Stimulated activated naive CD8-positive, alpha-beta T cell treated with anti-CD3 and anti-CD28 coated beads, Interleukin-15, Interleukin-2, amounts not matched to agents 100 ng/mL and 50 ng/mL, for 24 hours (primary cell): ENCODE measurements at regions not wholly inside any gene's neighbourhood (a gene's known extent, or its start where the extent isn't known, plus 50 kb on each side); places are given as distances from the start of the nearest gene placed in this dataset.
A peak's percentile ranks its signal among the peaks of the same experiment; 100 is the strongest.
"Not testable (repeated sequence)": the region's sequence is repeated elsewhere in the genome, so short reads cannot be mapped to it uniquely, and the experiment has no call there.

Source experiments
- H3K27ac Mint-ChIP-seq: one replicate; pipeline ENCODE4 v1.8.0; 2021; ENCODE audit warnings: mild to moderate bottlenecking, mixed read lengths
- H3K27me3 Mint-ChIP-seq: one replicate; pipeline ENCODE4 v1.8.0; 2021; ENCODE audit warnings: mixed read lengths
- H3K36me3 Mint-ChIP-seq: one replicate; pipeline ENCODE4 v1.8.0; 2021; ENCODE audit warnings: low read depth, mixed read lengths
- H3K4me1 Mint-ChIP-seq: one replicate; pipeline ENCODE4 v1.8.0; 2021; ENCODE audit warnings: low read depth, mixed read lengths
- H3K4me3 Mint-ChIP-seq: one replicate; pipeline ENCODE4 v1.8.0; 2021; ENCODE audit warnings: mild to moderate bottlenecking, mixed read lengths
- H3K9me3 Mint-ChIP-seq: one replicate; pipeline ENCODE4 v1.8.0; 2021; ENCODE audit warnings: mixed read lengths

GRCh38 chr7:32741853-32742476, 149.6 kb downstream of the KBTBD2 start:
- H3K4me3 Mint-ChIP-seq, H3K27ac Mint-ChIP-seq, H3K36me3 Mint-ChIP-seq, H3K4me1 Mint-ChIP-seq, H3K9me3 Mint-ChIP-seq: not testable (repeated sequence)
- peaks cover 15% of the 10 kb centered on the region for H3K27me3 Mint-ChIP-seq

DNA sequence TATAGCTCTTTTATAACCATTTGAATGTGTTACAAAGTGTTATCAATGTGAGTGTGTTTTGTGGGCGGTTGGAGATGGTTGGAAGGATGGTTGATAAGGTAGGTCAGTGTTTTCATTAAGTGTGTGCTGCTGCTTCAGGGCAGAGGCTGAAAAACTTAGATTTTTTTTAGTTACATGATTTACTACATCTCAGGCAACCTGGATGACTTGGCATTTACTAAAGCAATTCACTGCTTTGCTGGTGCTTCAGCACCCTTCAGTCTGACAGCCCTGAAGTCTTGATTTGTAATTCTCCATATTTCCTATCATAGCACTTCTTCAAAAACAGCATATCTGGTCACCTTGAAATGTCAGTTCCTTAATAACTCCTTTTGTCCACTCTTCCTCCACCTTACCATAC, 151.8 kb downstream of the KBTBD2 start:
- not testable (repeated sequence) for H3K9me3 Mint-ChIP-seq, H3K4me3 Mint-ChIP-seq, H3K36me3 Mint-ChIP-seq, H3K27ac Mint-ChIP-seq, H3K4me1 Mint-ChIP-seq
- peaks cover 14% of the 10 kb centered on the region for H3K27me3 Mint-ChIP-seq

GRCh38 chr7:32738390-32738789, 153.2 kb downstream of the KBTBD2 start:
- H3K9me3 Mint-ChIP-seq, H3K4me1 Mint-ChIP-seq, H3K36me3 Mint-ChIP-seq, H3K4me3 Mint-ChIP-seq, H3K27ac Mint-ChIP-seq, H3K27me3 Mint-ChIP-seq: not testable (repeated sequence)

DNA sequence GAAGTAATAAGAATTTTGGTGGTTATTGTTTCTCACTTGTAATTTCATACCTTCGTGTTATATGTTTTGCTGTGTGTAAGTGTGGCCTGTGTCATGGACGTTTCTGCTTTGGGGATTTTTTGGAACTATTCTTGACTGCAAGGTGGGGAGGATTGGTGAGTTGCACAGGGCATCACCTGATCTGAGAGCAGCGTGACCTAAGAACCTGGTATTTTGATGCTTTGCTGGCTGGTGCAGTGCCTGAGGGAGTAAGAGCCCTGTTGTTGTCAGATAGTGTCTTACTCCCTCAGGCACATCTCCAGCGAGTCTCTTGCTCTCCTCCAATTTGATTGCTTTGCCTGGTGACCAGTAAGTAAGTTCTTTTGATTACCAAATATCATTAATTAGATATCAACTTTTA, 158.8 kb downstream of the KBTBD2 start:
- not testable (repeated sequence) for H3K4me1 Mint-ChIP-seq, H3K36me3 Mint-ChIP-seq, H3K4me3 Mint-ChIP-seq, H3K9me3 Mint-ChIP-seq, H3K27ac Mint-ChIP-seq
- peaks cover 19% of the 10 kb centered on the region for H3K27me3 Mint-ChIP-seq

- Mint-ChIP-seq H3K27me3 (peaks cover 40% of the 10 kb centered on the region), H3K4me3 (peak overlapping the region; percentile 52)
- H3K4me1 Mint-ChIP-seq, H3K36me3 Mint-ChIP-seq, H3K27ac Mint-ChIP-seq, H3K9me3 Mint-ChIP-seq: not testable (repeated sequence)
Observed at GRCh38 chr7:32729335-32729675, 162.3 kb downstream of the KBTBD2 start.

DNA sequence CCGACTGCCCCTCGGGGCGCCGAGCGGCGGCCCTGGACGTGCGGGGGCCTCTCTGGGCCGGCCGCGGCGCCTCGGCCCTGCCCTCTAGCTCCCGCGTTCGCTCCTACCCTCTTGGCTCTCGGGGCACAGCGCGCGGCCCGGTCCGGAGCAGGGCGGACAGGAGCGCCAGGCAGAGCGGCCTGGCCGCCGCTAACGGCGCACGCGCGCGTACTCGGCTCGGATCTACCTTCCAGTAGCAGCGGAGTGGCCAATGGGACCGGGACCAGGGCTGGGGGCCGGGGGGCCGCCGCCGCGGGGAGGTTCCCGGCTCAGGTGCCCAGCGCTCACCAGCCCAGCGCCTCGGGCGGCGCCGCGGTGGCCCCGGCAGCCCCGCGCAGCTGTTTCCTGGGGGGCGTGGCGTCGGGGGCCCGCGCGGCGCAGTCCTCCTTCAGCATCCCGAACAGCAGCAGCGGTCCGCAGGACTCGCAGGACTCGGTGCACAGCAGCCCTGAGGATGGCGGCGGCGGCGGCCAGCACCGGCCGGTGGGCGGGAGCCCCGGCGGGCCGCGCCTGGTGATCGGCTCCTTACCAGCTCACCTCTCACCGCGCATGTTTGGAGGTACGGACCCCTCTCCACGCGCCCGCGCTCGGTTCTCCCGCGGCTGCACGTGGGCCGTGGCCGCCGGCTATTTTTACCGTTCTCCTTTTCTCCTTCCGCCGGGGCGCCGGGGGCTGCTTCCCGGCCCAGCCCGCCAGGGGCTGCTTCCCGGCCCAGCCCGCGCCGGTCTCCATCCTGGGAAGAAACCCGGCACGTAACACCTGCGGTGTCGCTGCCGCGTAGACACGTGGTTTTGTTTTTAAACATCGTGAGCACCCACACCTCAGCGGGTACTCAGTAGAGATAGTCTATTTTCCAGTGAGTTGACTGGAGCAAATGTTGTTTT, 162.9 kb downstream of the KBTBD2 start:
- H3K27me3 Mint-ChIP-seq = peaks cover 41% of the 10 kb centered on the region
- not testable (repeated sequence) for H3K9me3 Mint-ChIP-seq, H3K27ac Mint-ChIP-seq, H3K36me3 Mint-ChIP-seq, H3K4me1 Mint-ChIP-seq
- H3K4me3 Mint-ChIP-seq = peak overlapping the region; percentile 52

- H3K9me3 Mint-ChIP-seq, H3K36me3 Mint-ChIP-seq, H3K4me1 Mint-ChIP-seq, H3K27ac Mint-ChIP-seq: not testable (repeated sequence)
- H3K27me3 Mint-ChIP-seq = peaks cover 40% of the 10 kb centered on the region
- H3K4me3 Mint-ChIP-seq = peak overlapping the region; percentile 75
Observed at GRCh38 chr7:32727483-32728411, 163.8 kb downstream of the KBTBD2 start.

DNA sequence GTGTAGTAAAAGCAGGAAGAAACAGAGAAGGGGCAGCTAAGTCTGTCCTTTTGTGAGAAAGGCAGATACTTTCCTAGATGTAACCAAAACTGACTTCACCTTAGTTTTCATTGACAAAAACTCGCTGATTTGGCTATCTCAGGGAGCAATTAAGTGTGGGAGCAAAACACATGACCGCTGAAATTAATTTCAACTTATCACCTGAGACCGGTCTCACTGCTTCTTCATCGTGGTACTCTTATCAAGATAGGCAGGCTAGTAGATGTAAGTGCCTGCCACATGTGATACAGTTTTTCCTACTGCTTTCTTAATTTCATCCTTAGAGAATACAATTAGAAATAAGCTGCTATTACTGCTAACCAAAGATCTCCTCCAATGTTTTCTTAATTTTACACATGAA, 168.7 kb downstream of the KBTBD2 start:
- H3K27me3 Mint-ChIP-seq = peaks cover 26% of the 10 kb centered on the region
- H3K4me1 Mint-ChIP-seq, H3K4me3 Mint-ChIP-seq: not testable (repeated sequence)

DNA sequence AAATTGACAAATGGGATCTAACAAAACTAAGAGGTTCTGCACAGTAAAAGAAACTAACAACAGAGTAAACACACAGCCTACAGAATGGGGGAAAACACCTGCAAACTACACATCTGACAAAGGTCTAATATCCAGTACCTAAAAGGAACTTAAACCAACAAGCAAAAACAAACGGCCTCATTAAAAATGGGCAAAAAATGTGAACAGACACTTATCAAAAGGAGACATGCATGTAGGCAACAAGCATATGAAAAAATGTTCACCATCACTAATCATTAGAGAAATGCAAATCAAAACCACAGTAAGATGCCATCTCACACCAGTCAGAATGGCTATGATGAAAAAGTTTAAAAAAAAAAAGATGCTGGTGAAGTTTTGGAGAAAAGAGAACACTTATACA, 197.4 kb downstream of the KBTBD2 start:
- no peaks in the 10 kb centered on the region for H3K9me3 Mint-ChIP-seq
- H3K4me1 Mint-ChIP-seq = peaks cover 4% of the 10 kb centered on the region
- H3K36me3 Mint-ChIP-seq = no peaks in the 10 kb centered on the region
- no peaks in the 10 kb centered on the region for H3K27me3 Mint-ChIP-seq
- H3K27ac Mint-ChIP-seq = no peak overlapping the region
- no peak overlapping the region for H3K4me3 Mint-ChIP-seq

More for the DNA sequence above, 168.7 kb downstream of the KBTBD2 start:
- H3K27ac Mint-ChIP-seq, H3K36me3 Mint-ChIP-seq, H3K9me3 Mint-ChIP-seq: not testable (repeated sequence)

DNA sequence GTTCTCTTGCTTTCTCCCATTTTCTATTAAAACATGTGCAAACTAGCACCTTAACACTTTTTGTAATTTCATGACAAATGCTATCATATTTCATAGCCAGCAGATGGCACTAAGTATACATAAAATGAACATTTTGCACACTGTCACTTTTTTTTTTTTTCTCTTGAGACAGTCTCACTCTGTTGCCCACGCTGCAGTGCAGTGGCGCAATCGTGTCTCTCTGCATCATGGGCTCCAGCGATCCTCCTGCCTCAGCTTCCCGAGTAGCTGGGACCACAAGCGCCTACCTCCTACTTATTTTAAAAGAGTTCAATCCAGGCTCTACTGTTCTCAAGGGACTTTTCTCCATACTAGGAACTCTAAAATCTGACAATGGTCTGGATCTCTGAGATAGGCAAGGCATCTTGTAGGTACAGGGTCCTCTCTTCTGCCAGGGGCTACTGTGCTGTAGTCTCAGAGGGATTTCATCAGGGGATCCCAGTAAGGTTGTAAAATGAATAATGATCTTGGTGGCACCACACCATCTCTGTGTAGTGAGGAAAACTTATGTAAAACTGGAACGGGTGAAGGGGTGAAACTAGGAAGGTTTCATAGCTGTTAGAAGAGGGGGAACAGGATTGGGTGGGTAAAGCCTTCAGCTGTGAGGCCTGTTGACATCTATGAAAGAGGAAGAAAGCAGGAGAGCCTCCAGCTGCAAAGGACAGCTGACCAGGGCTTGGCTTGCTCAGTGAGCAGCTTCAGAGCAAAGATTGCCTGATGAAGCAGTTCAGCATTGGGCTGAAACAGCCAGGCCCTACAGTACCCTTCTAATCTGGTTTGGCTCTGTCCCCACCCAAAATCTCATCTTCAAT, 196.9 kb downstream of the AVL9 start:
- H3K36me3 Mint-ChIP-seq, H3K27ac Mint-ChIP-seq, H3K9me3 Mint-ChIP-seq, H3K27me3 Mint-ChIP-seq, H3K4me1 Mint-ChIP-seq: not testable (repeated sequence)
- peak overlapping the region; percentile 17 for H3K4me3 Mint-ChIP-seq

DNA sequence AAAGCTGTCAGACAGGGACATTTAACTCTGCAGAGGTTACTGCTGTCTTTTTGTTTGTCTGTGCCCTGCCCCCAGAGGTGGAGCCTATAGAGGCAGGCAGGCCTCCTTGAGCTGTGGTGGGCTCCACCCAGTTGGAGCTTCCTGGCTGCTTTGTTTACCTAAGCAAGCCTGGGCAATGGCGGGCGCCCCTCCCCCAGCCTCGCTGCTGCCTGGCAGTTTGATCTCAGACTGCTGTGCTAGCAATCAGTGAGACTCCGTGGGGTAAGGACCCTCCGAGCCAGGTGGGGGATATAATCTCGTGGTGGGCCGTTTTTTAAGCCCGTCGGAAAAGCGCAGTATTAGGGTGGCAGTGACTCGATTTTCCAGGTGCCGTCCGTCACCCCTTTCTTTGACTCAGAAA, 192.8 kb downstream of the AVL9 start:
- not testable (repeated sequence) for H3K27ac Mint-ChIP-seq, H3K9me3 Mint-ChIP-seq, H3K36me3 Mint-ChIP-seq, H3K4me3 Mint-ChIP-seq, H3K27me3 Mint-ChIP-seq, H3K4me1 Mint-ChIP-seq

- H3K27ac Mint-ChIP-seq = no peak overlapping the region
- H3K27me3 Mint-ChIP-seq = peaks cover 21% of the 10 kb centered on the region
- H3K36me3 Mint-ChIP-seq = no peaks in the 10 kb centered on the region
- no peaks in the 10 kb centered on the region for H3K9me3 Mint-ChIP-seq
- H3K4me1 Mint-ChIP-seq = peaks cover 12% of the 10 kb centered on the region
- no peak overlapping the region for H3K4me3 Mint-ChIP-seq
Observed at GRCh38 chr7:32681174-32681518, 185.9 kb downstream of the AVL9 start.

DNA sequence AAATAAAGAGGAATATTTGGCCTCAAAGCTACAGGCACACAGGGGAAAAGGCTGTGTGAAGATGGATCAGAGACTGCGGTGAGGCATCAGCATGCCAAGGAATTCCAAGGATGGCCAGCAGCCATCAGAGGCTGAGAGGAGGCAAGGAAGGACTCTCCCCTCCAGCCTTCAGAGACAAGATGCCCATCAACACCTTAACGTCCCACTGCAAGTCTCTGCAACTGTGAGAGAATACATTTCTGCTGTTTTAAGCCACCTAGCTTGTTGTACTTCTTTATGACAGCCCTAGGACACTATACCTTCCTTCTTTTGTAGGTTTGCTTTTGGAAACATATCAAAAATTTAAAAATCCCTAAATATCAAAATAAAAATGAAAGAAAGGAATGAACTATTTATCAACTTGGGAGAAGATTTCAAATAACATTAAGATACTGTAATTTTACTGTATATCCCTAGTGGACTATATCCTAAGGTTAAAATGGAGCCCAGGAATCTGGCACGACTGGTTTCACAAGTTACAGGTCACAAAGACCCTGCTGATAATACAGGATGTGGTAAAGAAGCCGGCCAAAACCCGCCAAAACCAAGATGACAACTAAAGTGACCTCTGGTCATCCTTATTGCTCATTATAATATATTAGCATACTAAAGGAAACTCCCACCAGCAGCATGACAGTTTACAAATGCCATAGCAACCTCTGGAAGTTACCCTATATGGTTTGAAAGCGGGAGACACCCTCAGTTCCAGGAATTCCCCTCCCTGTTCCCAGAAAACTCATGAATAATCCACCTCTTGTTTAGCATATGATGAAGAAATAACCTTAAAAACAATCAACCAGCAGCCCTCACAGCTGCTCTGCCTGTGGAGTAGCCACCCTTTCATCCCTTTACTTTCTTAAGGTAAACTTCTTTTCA, 185.2 kb downstream of the AVL9 start:
- peaks cover 21% of the 10 kb centered on the region for H3K27me3 Mint-ChIP-seq
- no peak overlapping the region for H3K4me3 Mint-ChIP-seq
- H3K27ac Mint-ChIP-seq = no peak overlapping the region
- no peaks in the 10 kb centered on the region for H3K36me3 Mint-ChIP-seq
- peaks cover 12% of the 10 kb centered on the region for H3K4me1 Mint-ChIP-seq
- H3K9me3 Mint-ChIP-seq = no peaks in the 10 kb centered on the region

DNA sequence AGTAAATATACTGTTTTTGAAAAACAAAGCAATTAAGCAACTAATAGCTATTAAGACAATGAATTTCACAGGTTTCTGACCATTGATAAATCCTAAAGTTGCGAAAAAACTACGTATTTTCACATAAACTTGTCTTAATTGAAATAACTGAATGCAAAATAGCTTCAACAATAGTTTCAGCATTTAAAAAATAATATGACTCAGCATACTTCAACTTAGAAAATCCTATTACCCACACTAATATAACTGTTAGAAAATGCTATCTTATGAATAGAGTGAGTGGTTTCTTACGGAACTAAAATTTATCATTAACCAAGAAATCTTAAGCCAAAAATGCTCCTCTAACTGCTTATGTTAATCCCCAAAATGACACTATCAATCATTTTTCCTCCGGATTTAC, 183.9 kb downstream of the AVL9 start:
- Mint-ChIP-seq H3K4me3 (no peak overlapping the region), H3K9me3 (no peaks in the 10 kb centered on the region), H3K36me3 (no peaks in the 10 kb centered on the region), H3K27ac (no peak overlapping the region), H3K27me3 (peaks cover 21% of the 10 kb centered on the region), H3K4me1 (peaks cover 12% of the 10 kb centered on the region)
